CD4-positive, alpha-beta T cell treated with Interleukin-4 for 1 hour (primary cell): ENCODE measurements at regions not wholly inside any gene's neighbourhood (a gene's known extent, or its start where the extent isn't known, plus 50 kb on each side); places are given as distances from the start of the nearest gene placed in this dataset.

ENCODE experiments used
- DNase-seq, 2 donors: peaks; one replicate each; pipeline ENCODE4 v3.0.0-alpha.2; 2020 to 2022

- DNase-seq: no peak
Observed at GRCh38 chr7:41633690-41634089, 69.2 kb downstream of the INHBA start.

- DNase-seq: peak in 1 of 2 donors; percentile 24
Observed at GRCh38 chr7:41630741-41631140, 72.1 kb downstream of the INHBA start.

GRCh38 chr7:41629711-41630111 is 73.2 kb downstream of the INHBA start:
- no peak for DNase-seq

- no peak for DNase-seq
Observed at GRCh38 chr7:41628901-41629300, 74.0 kb downstream of the INHBA start.

- DNase-seq: no peak
Observed at GRCh38 chr7:41627645-41628298, 75.1 kb downstream of the INHBA start.

- DNase-seq: no peak
Observed at GRCh38 chr7:41624818-41625217, 78.1 kb downstream of the INHBA start.

- no peak for DNase-seq
Observed at GRCh38 chr7:41621953-41622831, 80.7 kb downstream of the INHBA start.

GRCh38 chr7:41617987-41618386 is 84.9 kb downstream of the INHBA start:
- DNase-seq: no peak

GRCh38 chr7:41612798-41613197 is 90.1 kb downstream of the INHBA start:
- DNase-seq: no peak

GRCh38 chr7:41612386-41612785 is 90.5 kb downstream of the INHBA start:
- no peak for DNase-seq

GRCh38 chr7:41608447-41608846 is 94.4 kb downstream of the INHBA start:
- DNase-seq: no peak

GRCh38 chr7:41603985-41604384 is 98.9 kb downstream of the INHBA start:
- DNase-seq: no peak

- no peak for DNase-seq
Observed at GRCh38 chr7:41599760-41600159, 103.1 kb downstream of the INHBA start.

- DNase-seq: no peak
Observed at GRCh38 chr7:41592794-41593193, 110.1 kb downstream of the INHBA start.

GRCh38 chr7:41592236-41592635 is 110.7 kb downstream of the INHBA start:
- no peak for DNase-seq

GRCh38 chr7:41590986-41591385 is 111.9 kb downstream of the INHBA start:
- DNase-seq: no peak

GRCh38 chr7:41588341-41588740 is 114.5 kb downstream of the INHBA start:
- no peak for DNase-seq

GRCh38 chr7:41586931-41587640 is 115.8 kb downstream of the INHBA start:
- DNase-seq: no peak

GRCh38 chr7:41584746-41585145 is 118.1 kb downstream of the INHBA start:
- DNase-seq: no peak

- no peak for DNase-seq
Observed at GRCh38 chr7:41582116-41582515, 120.8 kb downstream of the INHBA start.

GRCh38 chr7:41581041-41581440 is 121.8 kb downstream of the INHBA start:
- no peak for DNase-seq

GRCh38 chr7:41579961-41580935 is 122.6 kb downstream of the INHBA start:
- no peak for DNase-seq
